PC-3 (cell line): ENCODE measurements at regions not wholly inside any gene's neighbourhood (a gene's known extent, or its start where the extent isn't known, plus 50 kb on each side); places are given as distances from the start of the nearest gene placed in this dataset.

Source experiments
- EZH2 ChIP-seq: fragments of 300-600 bp; sonication (generic); IDR thresholded peaks from one replicate; pipeline ENCODE4 v1.6.1; 2017; ENCODE audit warnings: antibody characterized with exemption, mild to moderate bottlenecking, low read length; ENCODE audit not compliant: unreplicated experiment
- EZH2phosphoT487 ChIP-seq: fragments of 300-600 bp; sonication (generic); IDR thresholded peaks from 2 replicates; pipeline ENCODE4 v1.6.1; 2018; ENCODE audit warnings: mild to moderate bottlenecking, antibody characterized with exemption, low read length, borderline replicate concordance

DNA sequence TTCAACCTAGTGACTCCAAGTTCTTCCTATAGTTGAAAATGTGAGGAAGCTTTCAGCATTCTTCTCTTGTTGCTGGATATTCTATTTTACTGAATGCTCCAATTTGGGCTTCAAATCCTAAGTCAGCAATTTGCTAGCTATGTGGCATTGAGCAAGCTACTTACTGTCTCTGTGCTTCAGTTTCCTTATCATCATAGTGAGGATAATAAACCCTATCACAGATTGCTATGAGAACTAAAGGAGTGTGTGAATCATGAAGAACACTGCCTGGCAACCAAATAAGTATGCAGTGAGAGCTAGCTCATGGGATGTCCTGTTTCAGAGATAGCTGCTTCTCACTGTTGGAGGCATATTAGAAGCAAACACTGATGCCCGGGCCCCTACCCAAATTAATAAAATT, 163.8 kb upstream of the CDIN1 start:
- TF ChIP-seq EZH2phosphoT487 (no peak), EZH2 (no peak)
